Neural progenitor cell (in vitro differentiated cells): ENCODE measurements at regions not wholly inside any gene's neighbourhood (a gene's known extent, or its start where the extent isn't known, plus 50 kb on each side); places are given as distances from the start of the nearest gene placed in this dataset.

Experiments
- DNase-seq: peaks from one replicate; pipeline ENCODE4 v3.0.0-alpha.2; 2016; ENCODE audit warnings: low spot score
- H2AFZ ChIP-seq: fragments of 200-600 bp; sonication (generic); replicated peaks from 2 replicates; pipeline ENCODE4 v1.6.1; 2016; ENCODE audit warnings: antibody characterized with exemption
- H3F3A ChIP-seq: fragments of 200-600 bp; sonication (generic); 2 replicates; pipeline ENCODE4 v1.6.1; 2016; ENCODE audit warnings: antibody characterized with exemption, low read depth
- H3K27ac ChIP-seq: fragments of 200-600 bp; sonication (generic); 2 replicates; pipeline ENCODE4 v1.5.1; 2016; ENCODE audit warnings: mild to moderate bottlenecking
- H3K27me3 ChIP-seq: fragments of 200-600 bp; sonication (generic); 2 replicates; pipeline ENCODE4 v1.6.1; 2016; ENCODE audit warnings: mild to moderate bottlenecking, moderate library complexity
- H3K36me3 ChIP-seq: fragments of 200-600 bp; sonication (generic); 2 replicates; pipeline ENCODE4 v1.5.1; 2016
- H3K4me1 ChIP-seq: fragments of 200-600 bp; sonication (generic); 2 replicates; pipeline ENCODE4 v1.6.1; 2016; ENCODE audit warnings: mixed run types
- H3K4me2 ChIP-seq: fragments of 200-600 bp; sonication (generic); 2 replicates; pipeline ENCODE4 v1.6.1; 2016
- H3K4me3 ChIP-seq: fragments of 200-600 bp; sonication (generic); 2 replicates; pipeline ENCODE4 v1.5.1; 2016
- H3K79me2 ChIP-seq: fragments of 200-600 bp; sonication (generic); 2 replicates; pipeline ENCODE4 v1.6.1; 2016; ENCODE audit warnings: low read depth
- H3K9ac ChIP-seq: fragments of 200-600 bp; sonication (generic); 2 replicates; pipeline ENCODE4 v1.6.1; 2016
- H3K9me3 ChIP-seq: fragments of 200-600 bp; sonication (generic); 2 replicates; pipeline ENCODE4 v1.5.1; 2016; ENCODE audit warnings: low read depth
- H4K20me1 ChIP-seq: fragments of 200-600 bp; sonication (generic); 2 replicates; pipeline ENCODE4 v1.6.1; 2016; ENCODE audit warnings: low read depth
- H3K27ac Mint-ChIP-seq: 3 replicates; pipeline ENCODE4 v1.8.0; 2021; ENCODE audit warnings: mixed read lengths
- H3K27me3 Mint-ChIP-seq: 2 replicates; pipeline ENCODE4 v1.8.0; 2022; ENCODE audit warnings: low read depth, mild to moderate bottlenecking, inconsistent platforms, moderate library complexity, mixed read lengths; ENCODE audit not compliant: insufficient read depth
- H3K36me3 Mint-ChIP-seq: 3 replicates; pipeline ENCODE4 v1.8.0; 2021; ENCODE audit warnings: mixed read lengths
- H3K4me1 Mint-ChIP-seq: 3 replicates; pipeline ENCODE4 v1.8.0; 2021; ENCODE audit warnings: mixed read lengths
- H3K4me3 Mint-ChIP-seq: 3 replicates; pipeline ENCODE4 v1.8.0; 2021; ENCODE audit warnings: mild to moderate bottlenecking, moderate library complexity, mixed read lengths
- H3K9me3 Mint-ChIP-seq: 3 replicates; pipeline ENCODE4 v1.8.0; 2020; ENCODE audit warnings: mixed read lengths
- EZH2 ChIP-seq: fragments of 200-600 bp; sonication (generic); IDR thresholded peaks from 2 replicates; pipeline ENCODE4 v1.6.1; 2017; ENCODE audit warnings: antibody characterized with exemption, mild to moderate bottlenecking, moderate library complexity
- EZH2phosphoT487 ChIP-seq: fragments of 200-600 bp; sonication (generic); IDR thresholded peaks from 2 replicates; pipeline ENCODE4 v1.6.1; 2017; ENCODE audit warnings: antibody characterized with exemption
- TF ChIP-seq, protein P1 (sequence below): fragments of 200-600 bp; sonication (generic); IDR thresholded peaks from 2 replicates; pipeline ENCODE4 v1.5.1; 2017; ENCODE audit warnings: antibody characterized with exemption, mild to moderate bottlenecking

DNA sequence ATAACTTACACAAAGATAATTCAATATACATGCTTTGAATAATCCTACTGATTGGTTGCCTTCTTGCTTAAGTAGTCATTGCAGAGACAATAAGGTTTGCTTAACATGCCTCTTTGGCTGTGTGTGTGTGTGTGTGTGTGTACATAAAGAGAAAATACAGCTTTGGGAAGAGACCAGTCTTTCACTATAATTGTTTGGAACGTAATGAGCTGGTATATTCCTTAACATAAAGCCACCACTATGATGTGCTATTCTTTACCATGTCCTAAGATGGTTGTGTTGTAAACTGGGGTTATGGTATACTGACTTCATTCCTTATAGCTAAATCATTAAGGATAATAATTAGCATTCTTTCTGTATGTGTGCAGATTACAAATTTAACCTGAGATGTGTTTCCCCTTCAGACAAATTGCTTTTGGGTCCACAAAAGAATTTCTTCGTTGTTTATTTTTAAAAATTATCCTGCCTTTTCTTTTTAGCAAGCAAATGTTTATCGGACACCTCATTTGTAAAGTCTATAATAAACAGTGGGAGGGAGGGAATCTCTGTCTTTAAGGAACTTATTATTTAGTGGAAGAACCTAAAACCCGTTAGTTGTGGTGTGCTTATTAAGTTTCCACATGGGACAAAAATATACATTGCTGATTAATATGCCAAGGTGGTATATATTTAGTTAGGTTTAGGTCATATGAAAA lies 74.4 kb downstream of the TMX1 start:
- no peaks in the 10 kb centered on the region for H3K9me3 Mint-ChIP-seq
- DNase-seq: no peak
- H3K27me3 Mint-ChIP-seq: no peaks in the 10 kb centered on the region
- H3K9me3 ChIP-seq: no peaks in the 10 kb centered on the region
- no peaks in the 10 kb centered on the region for H3F3A ChIP-seq
- H3K79me2 ChIP-seq: no peaks in the 10 kb centered on the region
- no peak overlapping the region for H3K9ac ChIP-seq
- H3K4me1 ChIP-seq: peaks cover 12% of the 10 kb centered on the region
- H3K4me3 ChIP-seq: no peak overlapping the region
- no peaks in the 10 kb centered on the region for H3K27me3 ChIP-seq
- TF ChIP-seq EZH2phosphoT487 (no peak), EZH2 (no peak)
- TF ChIP-seq, protein P1, sequence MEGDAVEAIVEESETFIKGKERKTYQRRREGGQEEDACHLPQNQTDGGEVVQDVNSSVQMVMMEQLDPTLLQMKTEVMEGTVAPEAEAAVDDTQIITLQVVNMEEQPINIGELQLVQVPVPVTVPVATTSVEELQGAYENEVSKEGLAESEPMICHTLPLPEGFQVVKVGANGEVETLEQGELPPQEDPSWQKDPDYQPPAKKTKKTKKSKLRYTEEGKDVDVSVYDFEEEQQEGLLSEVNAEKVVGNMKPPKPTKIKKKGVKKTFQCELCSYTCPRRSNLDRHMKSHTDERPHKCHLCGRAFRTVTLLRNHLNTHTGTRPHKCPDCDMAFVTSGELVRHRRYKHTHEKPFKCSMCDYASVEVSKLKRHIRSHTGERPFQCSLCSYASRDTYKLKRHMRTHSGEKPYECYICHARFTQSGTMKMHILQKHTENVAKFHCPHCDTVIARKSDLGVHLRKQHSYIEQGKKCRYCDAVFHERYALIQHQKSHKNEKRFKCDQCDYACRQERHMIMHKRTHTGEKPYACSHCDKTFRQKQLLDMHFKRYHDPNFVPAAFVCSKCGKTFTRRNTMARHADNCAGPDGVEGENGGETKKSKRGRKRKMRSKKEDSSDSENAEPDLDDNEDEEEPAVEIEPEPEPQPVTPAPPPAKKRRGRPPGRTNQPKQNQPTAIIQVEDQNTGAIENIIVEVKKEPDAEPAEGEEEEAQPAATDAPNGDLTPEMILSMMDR: no peak
- H3K27ac ChIP-seq: no peak overlapping the region
- no peak overlapping the region for H3K4me2 ChIP-seq
- no peak overlapping the region for H2AFZ ChIP-seq
- no peak overlapping the region for H3K27ac Mint-ChIP-seq
- no peaks in the 10 kb centered on the region for H4K20me1 ChIP-seq
- H3K36me3 Mint-ChIP-seq: no peaks in the 10 kb centered on the region
- peaks cover 11% of the 10 kb centered on the region for H3K4me1 Mint-ChIP-seq
- no peak overlapping the region for H3K4me3 Mint-ChIP-seq
- H3K36me3 ChIP-seq: no peaks in the 10 kb centered on the region

DNA sequence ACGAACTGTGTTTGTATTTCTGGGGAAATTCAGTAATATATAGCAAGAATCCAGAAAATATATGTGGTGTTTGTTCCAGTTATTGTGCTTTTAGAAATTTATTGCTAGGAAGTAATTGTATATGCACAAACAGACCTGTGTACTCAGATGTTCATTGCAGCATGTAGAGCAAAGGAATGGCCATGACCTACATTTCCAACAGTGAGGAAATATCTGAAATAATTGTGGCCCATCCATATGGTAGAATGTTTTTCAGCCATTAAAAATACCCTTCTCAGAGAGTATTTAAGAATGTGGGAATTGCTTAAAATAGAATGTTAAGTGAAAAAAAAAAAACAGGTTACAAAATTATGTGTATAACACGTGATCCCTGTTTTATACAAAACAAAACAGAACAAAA lies 77.3 kb downstream of the TMX1 start:
- no peak overlapping the region for H3K4me3 ChIP-seq
- no peak overlapping the region for H3K4me2 ChIP-seq
- Mint-ChIP-seq H3K4me1 (peaks cover 14% of the 10 kb centered on the region), H3K36me3 (no peaks in the 10 kb centered on the region), H3K27ac (no peak overlapping the region), H3K27me3 (no peaks in the 10 kb centered on the region), H3K9me3 (no peaks in the 10 kb centered on the region), H3K4me3 (no peak overlapping the region)
- H3K79me2 ChIP-seq: no peaks in the 10 kb centered on the region
- no peak overlapping the region for H2AFZ ChIP-seq
- no peaks in the 10 kb centered on the region for H3K9me3 ChIP-seq
- no peaks in the 10 kb centered on the region for H3K27me3 ChIP-seq
- TF ChIP-seq EZH2: no peak
- TF ChIP-seq, protein P1: no peak
- no peak for TF ChIP-seq EZH2phosphoT487
- H3K27ac ChIP-seq: no peak overlapping the region
- H3F3A ChIP-seq: no peaks in the 10 kb centered on the region
- no peaks in the 10 kb centered on the region for H3K36me3 ChIP-seq
- H3K9ac ChIP-seq: no peak overlapping the region
- DNase-seq: no peak
- H4K20me1 ChIP-seq: no peaks in the 10 kb centered on the region
- peaks cover 16% of the 10 kb centered on the region for H3K4me1 ChIP-seq

GRCh38 chr14:51318813-51319597 lies 79.0 kb downstream of the TMX1 start:
- H2AFZ ChIP-seq: no peak overlapping the region
- H4K20me1 ChIP-seq: no peaks in the 10 kb centered on the region
- H3K9me3 ChIP-seq: no peaks in the 10 kb centered on the region
- peak; percentile 45 for DNase-seq
- H3K27ac ChIP-seq: no peak overlapping the region
- TF ChIP-seq EZH2 (no peak), EZH2phosphoT487 (no peak)
- TF ChIP-seq, protein P1: no peak
- no peak overlapping the region for H3K9ac ChIP-seq
- H3K4me1 Mint-ChIP-seq: peaks cover 14% of the 10 kb centered on the region
- peaks cover 16% of the 10 kb centered on the region for H3K4me1 ChIP-seq
- no peaks in the 10 kb centered on the region for H3K9me3 Mint-ChIP-seq
- H3K4me3 ChIP-seq: no peak overlapping the region
- H3K4me2 ChIP-seq: peak overlapping the region; percentile 21
- H3K27me3 ChIP-seq: no peaks in the 10 kb centered on the region
- H3K36me3 ChIP-seq: no peaks in the 10 kb centered on the region
- no peaks in the 10 kb centered on the region for H3K27me3 Mint-ChIP-seq
- peak overlapping the region; percentile 12 for H3K27ac Mint-ChIP-seq
- no peaks in the 10 kb centered on the region for H3K36me3 Mint-ChIP-seq
- no peak overlapping the region for H3K4me3 Mint-ChIP-seq
- no peaks in the 10 kb centered on the region for H3K79me2 ChIP-seq
- H3F3A ChIP-seq: no peaks in the 10 kb centered on the region
